HCT116 (cell line): ENCODE measurements at regions not wholly inside any gene's neighbourhood (a gene's known extent, or its start where the extent isn't known, plus 50 kb on each side); places are given as distances from the start of the nearest gene placed in this dataset.

Experiments
- ATAC-seq: fragments of 200-7000 bp; cut with Tn5 transposase; 2 replicates; pipeline ENCODE4 v1.9.1; 2020; ENCODE audit warnings: mild to moderate bottlenecking, moderate library complexity
- BruUV-seq: library from RNA; stranded (reverse); fragments of 400-500 nt; replicated peaks from 2 replicates; lab custom pipeline; 2021; lab: Mats Ljungman, UMichigan
- CTCF ChIA-PET: fragments of 300-600 bp; sonication (Branson Sonifier 250); formaldehyde crosslinking; loops from one replicate; lab custom pipeline; 2021; ENCODE audit warnings: antibody characterized with exemption; lab: Charles Lee
- POLR2A ChIA-PET: fragments of 300-600, 350-600 bp; sonication (Branson Sonifier 250); formaldehyde crosslinking; loops from one replicate; lab custom pipeline; 2021; ENCODE audit warnings: antibody characterized with exemption; lab: Charles Lee
- RAD21 ChIA-PET, 2 experiments: fragments of 300-600 bp; sonication (Branson Sonifier 250); formaldehyde crosslinking; loops; one replicate each; lab custom pipeline; 2023; ENCODE audit warnings: low total read pairs in 2 of 2; ENCODE audit not compliant: uncharacterized antibody in 2 of 2, unreplicated experiment in 2 of 2, low non-redundant PET in 1 of 2; lab: Charles Lee
- DNase-seq: peaks from one replicate; pipeline ENCODE4 v3.0.0-alpha.2; 2010; ENCODE audit warnings: low read depth, low spot score
- H2AFZ ChIP-seq: fragments of 200-600 bp; shearing (Covaris generic), sonication (generic); 2 replicates; pipeline ENCODE4 v1.6.1; 2017; ENCODE audit warnings: low read depth, mixed run types, mixed read lengths, antibody characterized with exemption, low read length; ENCODE audit not compliant: poor library complexity, severe bottlenecking
- H3K27ac ChIP-seq: 2 replicates; pipeline ENCODE4 v1.5.1; 2012; ENCODE audit warnings: low read depth, low read length
- H3K27me3 ChIP-seq: fragments of 200-600 bp; sonication (generic); 2 replicates; pipeline ENCODE4 v1.6.1; 2016; ENCODE audit warnings: mixed run types, low read length, mixed read lengths; ENCODE audit not compliant: insufficient read depth
- H3K36me3 ChIP-seq, 2 experiments: fragments of 200-500 bp in 1 of 2; fragments of 200-600 bp in 1 of 2; sonication (Bioruptor generic) in 1 of 2; sonication (generic) in 1 of 2; 2 replicates each; pipeline versions ENCODE4 v1.5.1 to v1.6.1; 2014 to 2016; ENCODE audit warnings: low read length in 2 of 2, inconsistent platforms in 1 of 2, mixed read lengths in 1 of 2, mixed run types in 1 of 2; ENCODE audit not compliant: insufficient read depth in 2 of 2, control insufficient read depth in 1 of 2
- H3K4me1 ChIP-seq, 2 experiments: fragments of 200-600 bp in 1 of 2; sonication (generic) in 1 of 2; 2 replicates each; pipeline versions ENCODE4 v1.5.1 to v1.6.1; 2012 to 2017; ENCODE audit warnings: low read length in 2 of 2, inconsistent platforms in 1 of 2, mild to moderate bottlenecking in 1 of 2, mixed read lengths in 1 of 2, mixed run types in 1 of 2, moderate library complexity in 1 of 2; ENCODE audit not compliant: insufficient read depth in 2 of 2, control insufficient read depth in 1 of 2
- H3K4me2 ChIP-seq: fragments of 200-600 bp; sonication (generic); 2 replicates; pipeline ENCODE4 v1.6.1; 2017; ENCODE audit warnings: mixed run types, low read length, mixed read lengths
- H3K4me3 ChIP-seq, 2 experiments: fragments of 200-600 bp in 1 of 2; sonication (generic) in 1 of 2; replicated peaks in 1 of 2; 2 replicates each; pipeline ENCODE4 v1.5.1; 2011 to 2016; ENCODE audit warnings: low read length in 2 of 2, control low read depth in 1 of 2, low read depth in 1 of 2, mild to moderate bottlenecking in 1 of 2, mixed read lengths in 1 of 2, mixed run types in 1 of 2
- H3K79me2 ChIP-seq: fragments of 200-600 bp; sonication (generic); 2 replicates; pipeline ENCODE4 v1.6.1; 2017; ENCODE audit warnings: mild to moderate bottlenecking, mixed run types, low read length, moderate library complexity, mixed read lengths; ENCODE audit not compliant: insufficient read depth
- H3K9ac ChIP-seq: fragments of 200-600 bp; sonication (generic); 2 replicates; pipeline ENCODE4 v1.6.1; 2016; ENCODE audit warnings: low read length, mixed read lengths
- H3K9me2 ChIP-seq: fragments of 200-600 bp; sonication (generic), shearing (Covaris generic); 2 replicates; pipeline ENCODE4 v1.6.1; 2017; ENCODE audit warnings: mixed run types, mild to moderate bottlenecking, moderate library complexity; ENCODE audit not compliant: insufficient read depth
- H3K9me3 ChIP-seq, 2 experiments: fragments of 200-500 bp in 1 of 2; fragments of 200-600 bp in 1 of 2; sonication (Bioruptor generic) in 1 of 2; sonication (generic) in 1 of 2; 2 replicates each; pipeline ENCODE4 v1.6.1; 2014 to 2017; ENCODE audit warnings: low read length in 2 of 2, mixed read lengths in 2 of 2, inconsistent platforms in 1 of 2, low read depth in 1 of 2, mild to moderate bottlenecking in 1 of 2, mixed run types in 1 of 2, moderate library complexity in 1 of 2; ENCODE audit not compliant: control insufficient read depth in 1 of 2, insufficient read depth in 1 of 2
- H4K20me1 ChIP-seq: fragments of 200-600 bp; sonication (generic), shearing (Covaris generic); 2 replicates; pipeline ENCODE4 v1.6.1; 2017; ENCODE audit warnings: mixed run types, mild to moderate bottlenecking, moderate library complexity; ENCODE audit not compliant: insufficient read depth
- CEBPB ChIP-seq: IDR thresholded peaks from 2 replicates; pipeline ENCODE4 v1.6.1; 2012; ENCODE audit warnings: low read depth
- EGR1 ChIP-seq: IDR thresholded peaks from 2 replicates; pipeline ENCODE4 v1.6.1; 2012; ENCODE audit warnings: low read depth
- EZH2 ChIP-seq: fragments of 200-600 bp; sonication (generic); IDR thresholded peaks from 2 replicates; pipeline ENCODE4 v1.6.1; 2017; ENCODE audit warnings: antibody characterized with exemption, mixed run types
- EZH2phosphoT487 ChIP-seq: fragments of 200-600 bp; IDR thresholded peaks from 2 replicates; pipeline ENCODE4 v1.6.1; 2018; ENCODE audit warnings: antibody characterized with exemption, borderline replicate concordance
- FOSL1 ChIP-seq: IDR thresholded peaks from 2 replicates; pipeline ENCODE4 v1.6.1; 2012; ENCODE audit warnings: low read depth
- JUND ChIP-seq: IDR thresholded peaks from 2 replicates; pipeline ENCODE4 v1.6.1; 2012
- POLR2A ChIP-seq: IDR thresholded peaks from 2 replicates; pipeline ENCODE4 v1.7.0; 2011; ENCODE audit warnings: borderline replicate concordance; ENCODE audit not compliant: insufficient read depth, insufficient read length; ENCODE audit errors: extremely low read depth
- POLR2AphosphoS5 ChIP-seq: IDR thresholded peaks from 2 replicates; pipeline ENCODE4 v1.6.1; 2011; ENCODE audit warnings: mild to moderate bottlenecking, low read depth, low read length, moderate library complexity
- SIN3A ChIP-seq: IDR thresholded peaks from 2 replicates; pipeline ENCODE4 v1.6.1; 2012; ENCODE audit warnings: low read depth
- SP1 ChIP-seq: IDR thresholded peaks from 2 replicates; pipeline ENCODE4 v1.6.1; 2012; ENCODE audit warnings: low read depth
- TCF7L2 ChIP-seq: IDR thresholded peaks from 2 replicates; pipeline ENCODE4 v1.7.0; 2011; ENCODE audit warnings: borderline replicate concordance, inconsistent platforms; ENCODE audit not compliant: insufficient read depth, insufficient read length; ENCODE audit errors: extremely low read depth
- ZNF274 ChIP-seq: fragments of 200-500 bp; sonication (Bioruptor generic); IDR thresholded peaks from 2 replicates; pipeline ENCODE4 v1.6.1; 2014; ENCODE audit warnings: mild to moderate bottlenecking, low read depth, low read length, inconsistent platforms
- intact Hi-C: fragments of 100-400 bp; cut with micrococcal nuclease; formaldehyde crosslinking; loops from 2 replicates; pipeline ENCODE4 v1.10.0; 2022
- TF ChIP-seq, protein P1 (sequence below): IDR thresholded peaks from 2 replicates; pipeline ENCODE4 v1.6.1; 2012; ENCODE audit warnings: low read depth
- TF ChIP-seq, protein P2 (sequence below), 3 experiments: fragments of 200-600 bp in 1 of 3; sonication (generic) in 1 of 3; IDR thresholded peaks in 2 of 3; conservative IDR thresholded peaks in 1 of 3; 2 replicates each; pipeline ENCODE4 v1.5.1; 2012 to 2017; ENCODE audit warnings: low read depth in 2 of 3, low read length in 2 of 3, antibody characterized with exemption in 1 of 3, borderline replicate concordance in 1 of 3, control low read depth in 1 of 3, mild to moderate bottlenecking in 1 of 3, mixed read lengths in 1 of 3, mixed run types in 1 of 3, moderate library complexity in 1 of 3; ENCODE audit not compliant: insufficient read depth in 1 of 3

DNA sequence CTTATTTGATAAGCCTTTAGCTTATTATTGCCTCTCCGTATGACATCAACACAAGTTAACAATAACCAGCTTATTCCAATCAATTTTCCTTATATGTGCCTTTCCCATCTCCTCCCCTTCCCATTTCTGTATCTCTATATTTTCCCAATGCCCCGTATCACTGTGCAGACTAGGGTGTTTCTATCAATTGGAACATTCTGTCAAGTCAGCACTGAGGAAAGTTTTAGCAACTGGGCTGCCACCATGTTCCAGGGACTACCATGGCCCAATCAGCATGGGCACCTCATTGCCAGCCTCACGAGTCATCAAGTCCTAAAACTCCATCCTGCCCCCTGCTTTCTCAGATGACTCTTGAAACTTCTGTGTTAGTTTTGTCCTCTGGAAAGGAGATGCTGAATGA is 973.1 kb upstream of the CNTN5 start:
- intact Hi-C loops = no loop called here
- Histone ChIP-seq H3K4me1 (no peaks in the 10 kb centered on the region), H3K27ac (no peak overlapping the region), H2AFZ (no peak overlapping the region), H3K4me2 (no peak overlapping the region), H3K79me2 (no peaks in the 10 kb centered on the region), H3K9ac (no peak overlapping the region), H4K20me1 (no peaks in the 10 kb centered on the region), H3K9me2 (no peaks in the 10 kb centered on the region), H3K4me3 (no peak overlapping the region), H3K36me3 (no peaks in the 10 kb centered on the region), H3K27me3 (no peaks in the 10 kb centered on the region), H3K9me3 (peaks cover 8 to 25% of the 10 kb centered on the region in 2 experiments; a peak in 1 of 4 replicates)
- DNase-seq (no peak), ATAC-seq (no peak)
- no peak for TF ChIP-seq SIN3A
- TF ChIP-seq, protein P1, sequence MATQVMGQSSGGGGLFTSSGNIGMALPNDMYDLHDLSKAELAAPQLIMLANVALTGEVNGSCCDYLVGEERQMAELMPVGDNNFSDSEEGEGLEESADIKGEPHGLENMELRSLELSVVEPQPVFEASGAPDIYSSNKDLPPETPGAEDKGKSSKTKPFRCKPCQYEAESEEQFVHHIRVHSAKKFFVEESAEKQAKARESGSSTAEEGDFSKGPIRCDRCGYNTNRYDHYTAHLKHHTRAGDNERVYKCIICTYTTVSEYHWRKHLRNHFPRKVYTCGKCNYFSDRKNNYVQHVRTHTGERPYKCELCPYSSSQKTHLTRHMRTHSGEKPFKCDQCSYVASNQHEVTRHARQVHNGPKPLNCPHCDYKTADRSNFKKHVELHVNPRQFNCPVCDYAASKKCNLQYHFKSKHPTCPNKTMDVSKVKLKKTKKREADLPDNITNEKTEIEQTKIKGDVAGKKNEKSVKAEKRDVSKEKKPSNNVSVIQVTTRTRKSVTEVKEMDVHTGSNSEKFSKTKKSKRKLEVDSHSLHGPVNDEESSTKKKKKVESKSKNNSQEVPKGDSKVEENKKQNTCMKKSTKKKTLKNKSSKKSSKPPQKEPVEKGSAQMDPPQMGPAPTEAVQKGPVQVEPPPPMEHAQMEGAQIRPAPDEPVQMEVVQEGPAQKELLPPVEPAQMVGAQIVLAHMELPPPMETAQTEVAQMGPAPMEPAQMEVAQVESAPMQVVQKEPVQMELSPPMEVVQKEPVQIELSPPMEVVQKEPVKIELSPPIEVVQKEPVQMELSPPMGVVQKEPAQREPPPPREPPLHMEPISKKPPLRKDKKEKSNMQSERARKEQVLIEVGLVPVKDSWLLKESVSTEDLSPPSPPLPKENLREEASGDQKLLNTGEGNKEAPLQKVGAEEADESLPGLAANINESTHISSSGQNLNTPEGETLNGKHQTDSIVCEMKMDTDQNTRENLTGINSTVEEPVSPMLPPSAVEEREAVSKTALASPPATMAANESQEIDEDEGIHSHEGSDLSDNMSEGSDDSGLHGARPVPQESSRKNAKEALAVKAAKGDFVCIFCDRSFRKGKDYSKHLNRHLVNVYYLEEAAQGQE = no peak
- TF ChIP-seq POLR2AphosphoS5 = no peak
- TF ChIP-seq JUND = no peak
- CTCF ChIA-PET = no interaction called here
- RAD21 ChIA-PET = no interaction called here
- no TSS peak for BruUV-seq
- POLR2A ChIA-PET = no interaction called here

DNA sequence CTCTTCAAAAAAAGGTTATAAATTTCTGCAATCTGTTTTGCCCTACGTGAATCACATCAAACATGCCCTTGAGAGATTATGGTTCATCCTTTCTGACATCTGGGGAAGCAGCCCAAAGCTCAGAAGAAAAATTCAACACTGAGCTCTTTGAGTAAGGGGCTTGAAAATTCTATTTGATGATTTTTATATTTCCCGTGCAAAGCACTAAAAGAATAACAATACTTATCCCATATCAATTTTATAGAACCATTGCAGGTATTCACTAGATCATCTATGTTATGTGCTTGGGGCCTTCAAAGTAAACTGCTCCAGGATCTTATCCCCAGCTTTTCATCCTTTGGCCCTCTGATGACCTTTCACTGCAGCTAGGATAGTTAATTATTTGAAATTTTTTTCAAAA is 966.9 kb upstream of the CNTN5 start:
- intact Hi-C loops = no loop called here
- H3K9me3 ChIP-seq = peaks cover 9 to 12% of the 10 kb centered on the region in 2 experiments; a peak in 2 of 4 replicates
- no peaks in the 10 kb centered on the region for H3K79me2 ChIP-seq
- no peaks in the 10 kb centered on the region for H4K20me1 ChIP-seq
- no peaks in the 10 kb centered on the region for H3K36me3 ChIP-seq
- no peak for ATAC-seq
- DNase-seq = no peak
- no TSS peak for BruUV-seq
- no peaks in the 10 kb centered on the region for H3K9me2 ChIP-seq
- POLR2A ChIA-PET = no interaction called here
- RAD21 ChIA-PET = no interaction called here
- no peak overlapping the region for H3K4me3 ChIP-seq
- no peak for TF ChIP-seq JUND
- no peak for TF ChIP-seq EZH2
- no peak for TF ChIP-seq ZNF274
- TF ChIP-seq TCF7L2 = no peak
- no peak for TF ChIP-seq EZH2phosphoT487
- TF ChIP-seq, protein P2, sequence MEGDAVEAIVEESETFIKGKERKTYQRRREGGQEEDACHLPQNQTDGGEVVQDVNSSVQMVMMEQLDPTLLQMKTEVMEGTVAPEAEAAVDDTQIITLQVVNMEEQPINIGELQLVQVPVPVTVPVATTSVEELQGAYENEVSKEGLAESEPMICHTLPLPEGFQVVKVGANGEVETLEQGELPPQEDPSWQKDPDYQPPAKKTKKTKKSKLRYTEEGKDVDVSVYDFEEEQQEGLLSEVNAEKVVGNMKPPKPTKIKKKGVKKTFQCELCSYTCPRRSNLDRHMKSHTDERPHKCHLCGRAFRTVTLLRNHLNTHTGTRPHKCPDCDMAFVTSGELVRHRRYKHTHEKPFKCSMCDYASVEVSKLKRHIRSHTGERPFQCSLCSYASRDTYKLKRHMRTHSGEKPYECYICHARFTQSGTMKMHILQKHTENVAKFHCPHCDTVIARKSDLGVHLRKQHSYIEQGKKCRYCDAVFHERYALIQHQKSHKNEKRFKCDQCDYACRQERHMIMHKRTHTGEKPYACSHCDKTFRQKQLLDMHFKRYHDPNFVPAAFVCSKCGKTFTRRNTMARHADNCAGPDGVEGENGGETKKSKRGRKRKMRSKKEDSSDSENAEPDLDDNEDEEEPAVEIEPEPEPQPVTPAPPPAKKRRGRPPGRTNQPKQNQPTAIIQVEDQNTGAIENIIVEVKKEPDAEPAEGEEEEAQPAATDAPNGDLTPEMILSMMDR (IDR thresholded peaks at IDR 0.05 in 2 of 3, conservative IDR thresholded peaks at IDR 0.05 in 1 of 3; ENCODE audit: borderline replicate concordance in 1 of 3, insufficient read depth in 1 of 3, low read depth in 2 of 3, low read length in 2 of 3) = no peak
- TF ChIP-seq POLR2A = no peak
- TF ChIP-seq CEBPB = no peak
- no peak for TF ChIP-seq FOSL1
- no peak for TF ChIP-seq SP1
- TF ChIP-seq EGR1 = no peak
- CTCF ChIA-PET = no interaction called here
- no peaks in the 10 kb centered on the region for H3K27me3 ChIP-seq
- no peak overlapping the region for H3K9ac ChIP-seq
- no peaks in the 10 kb centered on the region for H3K4me1 ChIP-seq
- H3K27ac ChIP-seq = no peak overlapping the region
- H2AFZ ChIP-seq = no peak overlapping the region
- no peak overlapping the region for H3K4me2 ChIP-seq
